NCI-H446 treated with DMSO at 0.1 percent for 48 hours (cell line): ENCODE measurements at regions not wholly inside any gene's neighbourhood (a gene's known extent, or its start where the extent isn't known, plus 50 kb on each side); places are given as distances from the start of the nearest gene placed in this dataset.
A peak's percentile ranks its signal among the peaks of the same experiment; 100 is the strongest.
"Not testable (repeated sequence)": the region's sequence is repeated elsewhere in the genome, so short reads cannot be mapped to it uniquely, and the experiment has no call there.

ENCODE experiments used
- DNase-seq: peaks from one replicate; lab custom pipeline; 2025; lab: John Stamatoyannopoulos, UW

DNA sequence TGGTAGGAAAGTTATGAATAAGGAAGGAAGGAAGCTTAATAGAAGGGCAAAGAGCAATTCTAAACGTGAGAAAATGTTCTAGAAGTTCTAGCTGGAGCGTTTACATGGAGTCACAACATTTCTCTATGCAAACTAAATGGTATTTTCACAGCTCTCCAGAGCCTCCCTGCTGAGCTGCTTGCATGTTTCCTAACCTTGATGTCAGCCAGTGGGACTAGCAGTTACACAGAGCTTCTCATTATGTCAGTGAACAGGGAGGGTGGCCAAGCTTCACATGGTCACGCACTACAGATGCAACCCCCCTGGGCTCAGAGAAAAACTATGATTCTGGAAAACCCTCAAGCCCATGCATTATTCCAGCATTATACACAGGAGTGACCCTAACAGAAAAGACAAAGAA, 153.4 kb upstream of the CCDC150 start:
- no peak for DNase-seq

- DNase-seq, result no peak
Observed at GRCh38 chr2:196487417-196487816, 152.1 kb upstream of the CCDC150 start.

GRCh38 chr2:196489371-196489770, 150.1 kb upstream of the CCDC150 start:
- no peak for DNase-seq

GRCh38 chr2:196492946-196493345, 146.6 kb upstream of the CCDC150 start:
- no peak for DNase-seq

GRCh38 chr2:196498962-196499361, 140.6 kb upstream of the CCDC150 start:
- no peak for DNase-seq

- no peak for DNase-seq
Observed at GRCh38 chr2:196499686-196500085, 139.8 kb upstream of the CCDC150 start.

DNA sequence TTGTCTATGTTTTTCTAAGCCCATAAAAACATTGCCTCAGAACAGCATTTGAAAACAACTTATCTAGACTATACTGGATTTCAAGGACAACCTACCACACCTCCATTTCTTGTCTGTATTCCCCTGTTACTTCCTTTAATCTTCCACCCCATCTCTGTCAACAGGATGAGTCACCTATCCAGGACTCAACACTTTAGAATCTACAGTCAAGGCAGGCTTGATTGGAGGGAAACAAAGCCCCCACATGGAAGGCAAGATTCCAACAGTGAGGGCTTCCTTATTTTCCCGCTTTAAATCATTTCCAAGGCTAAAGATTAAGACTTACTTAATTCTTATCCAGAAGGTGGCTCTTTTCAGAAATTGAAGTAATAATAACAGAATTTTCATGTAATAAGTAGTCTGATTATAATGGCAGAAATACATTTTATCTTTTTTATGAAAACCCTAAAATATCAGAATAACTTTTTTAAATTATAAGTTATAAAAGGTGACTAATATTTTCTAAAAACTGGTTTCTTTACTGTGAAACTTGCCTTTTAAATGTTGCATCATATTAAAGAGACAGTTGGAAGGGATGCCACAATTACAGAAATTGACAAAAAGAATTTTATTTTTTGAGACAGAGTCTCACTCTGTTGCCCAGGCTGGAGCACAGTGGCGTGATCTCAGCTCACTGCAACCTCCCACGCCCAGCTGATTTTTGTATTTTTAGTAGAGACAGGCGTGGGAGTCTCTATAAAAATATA, 138.7 kb upstream of the CCDC150 start:
- DNase-seq, result no peak

- DNase-seq, result no peak
Observed at GRCh38 chr2:196501836-196502235, 137.7 kb upstream of the CCDC150 start.

- no peak for DNase-seq
Observed at GRCh38 chr2:196502386-196502785, 137.1 kb upstream of the CCDC150 start.

- DNase-seq, result no peak
Observed at GRCh38 chr2:196503398-196503797, 136.1 kb upstream of the CCDC150 start.

GRCh38 chr2:196504788-196505187, 134.7 kb upstream of the CCDC150 start:
- DNase-seq, result no peak

DNA sequence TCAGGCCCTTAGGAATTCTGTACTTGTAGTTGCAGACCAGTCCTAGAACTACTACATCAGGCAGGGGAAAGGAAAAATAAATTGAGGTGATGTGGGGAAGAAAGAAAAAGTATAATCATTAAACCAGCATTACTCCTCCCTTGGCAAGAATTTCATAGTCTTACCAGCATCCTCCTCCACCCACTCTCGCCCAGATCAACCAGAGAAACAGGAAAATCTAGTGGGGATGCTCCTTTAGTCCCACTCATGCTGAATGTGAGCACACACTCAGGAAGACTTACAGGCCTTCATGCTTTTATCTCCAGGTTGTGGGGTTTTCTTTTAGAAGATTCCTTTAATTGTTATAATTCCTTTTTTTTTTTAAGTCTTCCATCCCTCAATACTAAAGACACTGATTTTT, 129.3 kb upstream of the CCDC150 start:
- DNase-seq, result no peak

- DNase-seq, result peak; percentile 40
Observed at GRCh38 chr2:196511258-196512168, 128.0 kb upstream of the CCDC150 start.

DNA sequence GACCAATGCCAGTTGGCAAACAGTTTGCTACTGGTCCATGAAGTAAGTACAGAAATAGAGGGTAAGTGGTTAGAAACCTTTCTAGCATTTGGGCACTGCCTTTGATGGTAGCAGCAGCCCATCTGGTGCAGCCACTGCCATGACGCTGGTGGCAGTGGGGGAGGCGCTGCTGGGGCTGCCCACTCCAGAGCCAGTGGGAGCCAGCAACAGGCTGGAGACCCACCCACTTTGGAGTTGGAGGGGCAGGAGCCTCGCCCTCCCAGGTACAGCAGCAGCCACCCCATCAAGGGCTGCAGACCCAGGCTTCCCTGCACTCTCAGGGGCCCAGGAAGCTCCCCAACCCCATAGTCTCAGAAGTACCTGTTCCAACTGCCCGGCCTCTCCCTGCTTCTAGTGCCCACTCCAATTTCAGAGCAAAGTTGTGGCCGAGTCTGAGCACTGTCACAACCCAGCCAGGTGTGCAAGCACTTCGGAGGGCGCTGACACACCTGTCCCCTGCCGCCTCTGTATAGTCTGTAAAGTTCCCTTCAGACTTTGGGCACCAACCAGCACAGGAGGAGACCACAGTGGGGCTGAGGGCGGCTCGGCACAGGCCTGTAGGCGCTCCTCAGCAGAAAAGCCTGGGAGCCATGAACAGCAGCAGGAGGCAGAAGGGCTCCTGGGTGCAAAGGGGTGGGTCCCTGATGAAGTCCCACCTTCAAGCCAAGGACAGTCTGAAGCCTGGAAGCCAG, 125.6 kb upstream of the CCDC150 start:
- peak; percentile 43 for DNase-seq

GRCh38 chr2:196514641-196515040, 124.9 kb upstream of the CCDC150 start:
- DNase-seq, result no peak

- DNase-seq, result peak; percentile 84
Observed at GRCh38 chr2:196515051-196515450, 124.5 kb upstream of the CCDC150 start.

GRCh38 chr2:196515608-196516007, 123.9 kb upstream of the CCDC150 start:
- DNase-seq, result no peak

GRCh38 chr2:196516564-196516963, 123.0 kb upstream of the CCDC150 start:
- DNase-seq, result no peak

DNA sequence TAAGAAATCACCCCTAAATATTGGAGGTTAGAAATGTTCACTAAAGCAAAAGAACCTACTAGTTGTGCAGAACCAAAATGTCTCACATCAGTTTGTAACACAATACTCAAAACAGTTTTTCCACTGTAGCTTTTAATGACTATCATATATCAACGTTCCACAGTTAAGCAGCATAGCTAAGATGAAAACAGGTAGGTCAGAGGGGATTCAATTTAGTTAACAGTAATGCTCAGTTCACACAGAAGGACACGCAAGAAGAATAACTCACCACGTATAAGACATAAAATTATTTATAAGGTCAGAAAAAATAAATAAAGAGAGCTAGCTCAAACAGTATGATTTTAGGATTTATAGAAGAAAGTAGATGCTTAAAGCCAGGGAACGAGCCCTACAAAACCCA, 118.9 kb upstream of the CCDC150 start:
- DNase-seq, result no peak

DNA sequence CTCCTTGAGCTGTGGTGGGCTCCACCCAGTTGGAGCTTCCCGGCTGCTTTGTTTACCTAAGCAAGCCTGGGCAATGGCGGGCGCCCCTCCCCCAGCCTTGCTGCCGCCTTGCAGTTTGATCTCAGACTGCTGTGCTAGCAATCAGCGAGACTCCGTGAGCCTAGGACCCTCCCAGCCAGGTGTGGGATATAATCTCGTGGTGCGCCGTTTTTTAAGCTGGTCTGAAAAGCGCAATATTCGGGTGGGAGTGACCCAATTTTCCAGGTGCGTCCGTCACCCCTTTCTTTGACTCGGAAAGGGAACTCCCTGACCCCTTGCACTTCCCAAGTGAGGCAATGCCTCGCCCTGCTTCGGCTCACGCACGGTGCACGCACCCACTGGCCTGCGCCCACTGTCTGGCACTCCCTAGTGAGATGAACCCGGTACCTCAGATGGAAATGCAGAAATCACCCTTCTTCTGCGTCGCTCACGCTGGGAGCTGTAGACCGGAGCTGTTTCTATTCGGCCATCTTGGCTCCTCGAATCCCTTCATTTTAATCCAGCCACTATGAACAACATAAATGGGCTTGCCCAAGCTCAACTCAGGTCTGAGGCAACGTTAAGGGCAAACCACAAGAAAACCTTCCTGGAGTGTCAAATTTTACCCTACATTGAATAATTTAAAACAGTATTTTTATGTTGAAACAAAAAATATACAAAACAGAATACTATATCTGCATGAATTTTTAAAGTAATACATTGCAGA, 112.4 kb upstream of the CCDC150 start:
- not testable (repeated sequence) for DNase-seq

GRCh38 chr2:196528486-196529223, 110.9 kb upstream of the CCDC150 start:
- no peak for DNase-seq
